NCI-H1048 (cell line): ENCODE measurements at regions not wholly inside any gene's neighbourhood (a gene's known extent, or its start where the extent isn't known, plus 50 kb on each side); places are given as distances from the start of the nearest gene placed in this dataset.
"Not testable (repeated sequence)": the region's sequence is repeated elsewhere in the genome, so short reads cannot be mapped to it uniquely, and the experiment has no call there.

Experiments used
- DNase-seq: peaks from one replicate; lab custom pipeline; 2025; lab: John Stamatoyannopoulos, UW

DNA sequence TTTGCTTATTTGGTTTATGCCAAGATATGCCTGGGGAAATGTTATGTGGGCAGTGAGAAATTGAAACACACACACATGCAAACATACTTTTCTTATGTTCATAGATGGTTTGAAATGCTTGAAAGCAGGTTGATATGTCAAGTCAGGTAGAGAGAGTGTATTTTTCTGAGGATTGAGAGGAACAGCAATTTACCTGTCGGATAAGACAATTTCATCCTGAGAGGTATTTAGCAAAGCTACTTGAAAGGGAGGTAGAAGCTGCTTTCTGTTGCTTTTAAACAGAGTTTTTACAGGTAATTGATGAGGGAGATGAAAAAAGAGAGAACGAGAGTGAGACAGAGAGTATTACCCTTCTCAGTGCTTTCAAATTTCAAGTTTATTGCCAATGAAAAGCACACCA is 854.3 kb downstream of the CDH8 start:
- no peak for DNase-seq

DNA sequence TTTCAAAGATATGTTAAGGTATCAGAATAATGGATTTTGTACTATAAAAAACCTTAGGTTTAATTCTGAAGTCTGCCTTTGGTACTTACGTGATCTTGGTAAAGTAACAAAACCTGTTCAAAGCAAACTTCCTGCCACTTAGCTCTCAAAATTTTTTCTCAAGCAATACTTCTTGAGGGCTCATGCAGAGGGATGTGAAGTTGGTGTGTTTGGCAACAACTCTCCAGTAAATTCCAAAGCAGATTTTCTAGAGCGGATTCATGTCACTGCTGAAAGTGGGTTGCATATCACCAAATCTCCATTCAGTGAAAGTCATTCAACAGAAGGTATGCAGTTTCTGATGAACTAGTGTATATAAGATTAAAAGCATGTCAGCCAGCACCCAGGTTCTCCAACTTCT is 856.7 kb downstream of the CDH8 start:
- DNase-seq = no peak

DNA sequence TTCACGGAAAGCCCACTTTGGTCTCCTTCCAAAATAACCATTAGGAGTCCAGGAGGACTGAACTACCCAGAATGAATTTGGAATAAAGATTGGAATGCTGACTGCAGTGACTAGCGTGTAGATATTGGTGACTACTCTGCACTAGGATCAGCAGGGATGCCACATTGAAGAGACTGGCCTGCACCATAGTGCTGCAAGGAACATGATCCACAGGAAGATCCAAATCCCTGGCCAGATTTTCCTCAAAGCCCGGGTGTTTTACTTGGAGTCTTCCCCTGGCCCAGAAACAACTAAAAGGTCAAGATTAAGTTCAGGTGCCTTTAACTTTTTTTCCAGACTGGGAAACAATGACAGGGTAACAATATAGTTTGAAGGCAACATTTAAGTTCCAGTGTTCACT is 870.4 kb downstream of the CDH8 start:
- DNase-seq = no peak

DNA sequence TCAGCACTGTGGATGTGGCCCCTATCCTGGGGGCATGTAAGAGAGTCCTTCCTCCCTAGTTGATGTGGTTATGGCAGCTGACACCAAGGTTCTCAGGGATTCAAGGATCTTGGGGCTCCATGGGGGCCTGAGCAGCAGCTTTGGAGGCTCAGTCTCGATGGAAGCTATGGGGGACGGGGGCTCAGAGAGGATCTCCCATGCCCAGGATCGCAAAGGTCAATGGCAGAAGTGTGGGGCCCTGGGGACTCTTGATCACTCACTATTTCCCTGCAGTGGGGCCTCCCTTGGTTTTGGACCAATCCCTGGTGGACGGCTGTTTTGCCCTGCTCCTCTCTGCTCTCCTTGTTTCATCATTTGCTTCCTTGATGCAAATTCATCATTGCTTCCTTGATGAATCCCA is 885.9 kb downstream of the CDH8 start:
- DNase-seq = no peak

DNA sequence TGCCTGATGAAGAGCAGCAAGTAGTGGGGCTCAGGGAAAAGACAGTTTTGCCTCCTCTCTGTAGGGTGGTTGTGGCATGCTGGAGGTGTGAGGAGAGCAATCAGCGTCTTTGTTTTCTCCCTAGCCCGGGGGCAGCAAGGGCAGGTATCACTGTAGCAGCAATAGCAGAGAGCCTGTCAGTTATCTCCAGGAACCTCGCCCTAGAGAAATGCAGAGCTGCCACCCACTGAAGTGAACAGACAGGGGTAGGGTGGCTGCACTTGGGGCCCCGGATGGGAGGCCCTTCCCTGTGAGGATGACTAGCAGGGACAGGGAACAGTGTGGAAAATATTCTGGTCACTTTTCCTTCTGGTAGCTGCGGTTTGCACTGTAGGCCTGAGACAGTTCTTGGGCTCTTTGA is 886.5 kb downstream of the CDH8 start:
- no peak for DNase-seq

DNA sequence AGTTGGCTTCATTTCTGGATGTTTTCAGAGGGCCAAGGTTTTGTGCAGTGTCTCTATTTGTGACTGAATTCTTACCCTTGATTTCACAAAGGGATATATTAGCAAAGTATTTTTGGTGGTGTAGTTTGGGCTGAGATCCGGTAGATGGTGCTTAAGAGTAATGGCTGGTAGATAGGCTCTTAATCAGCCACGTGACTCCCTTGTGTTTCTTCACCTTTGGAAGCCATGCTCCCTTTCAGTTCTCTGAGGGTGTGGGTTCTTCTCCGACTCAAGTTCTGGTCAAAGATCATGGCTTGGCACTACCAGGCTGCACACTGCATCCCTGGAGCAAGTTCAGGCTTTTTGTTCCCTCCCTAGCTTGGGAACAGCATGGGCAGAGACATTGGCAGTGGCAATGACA is 887.3 kb downstream of the CDH8 start:
- DNase-seq = no peak

DNA sequence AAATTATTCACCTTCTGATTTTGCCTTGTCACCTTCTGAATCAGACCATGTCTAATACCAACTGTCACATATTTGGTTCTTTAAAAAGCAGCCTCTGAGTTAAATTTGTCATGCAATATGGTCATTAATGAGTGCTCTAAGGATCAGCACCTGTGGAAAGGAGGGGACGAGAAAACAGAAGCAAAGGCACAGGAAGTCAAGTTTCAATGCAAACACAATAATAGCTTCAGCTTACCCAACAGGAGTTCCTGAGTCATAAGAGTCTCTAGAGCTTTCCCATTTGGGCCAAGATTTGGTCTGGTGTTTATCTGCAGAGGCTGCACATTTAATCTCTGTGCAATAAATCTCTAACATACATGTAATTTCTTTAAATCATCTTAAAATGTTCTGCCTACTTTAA is 889.8 kb downstream of the CDH8 start:
- DNase-seq = no peak

DNA sequence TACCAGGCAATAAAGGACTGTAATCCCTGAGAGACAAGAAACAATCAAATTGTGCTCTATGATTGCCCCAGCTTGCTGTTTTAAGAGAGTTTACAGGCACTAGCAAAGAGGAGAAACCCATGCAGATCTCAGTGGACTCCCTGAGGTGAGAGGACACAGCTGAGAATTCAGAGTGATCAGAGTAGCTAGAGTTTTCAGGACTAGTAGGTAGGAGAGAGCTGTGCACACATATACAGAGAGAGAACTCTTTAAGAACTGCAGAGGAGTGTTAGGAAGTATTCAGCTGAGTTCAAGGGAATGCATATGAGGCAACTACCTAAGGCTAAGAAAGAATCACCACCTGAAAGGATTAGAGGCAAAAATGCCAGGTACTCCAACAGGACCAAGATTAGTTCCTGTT is 904.8 kb downstream of the CDH8 start:
- DNase-seq = no peak

DNA sequence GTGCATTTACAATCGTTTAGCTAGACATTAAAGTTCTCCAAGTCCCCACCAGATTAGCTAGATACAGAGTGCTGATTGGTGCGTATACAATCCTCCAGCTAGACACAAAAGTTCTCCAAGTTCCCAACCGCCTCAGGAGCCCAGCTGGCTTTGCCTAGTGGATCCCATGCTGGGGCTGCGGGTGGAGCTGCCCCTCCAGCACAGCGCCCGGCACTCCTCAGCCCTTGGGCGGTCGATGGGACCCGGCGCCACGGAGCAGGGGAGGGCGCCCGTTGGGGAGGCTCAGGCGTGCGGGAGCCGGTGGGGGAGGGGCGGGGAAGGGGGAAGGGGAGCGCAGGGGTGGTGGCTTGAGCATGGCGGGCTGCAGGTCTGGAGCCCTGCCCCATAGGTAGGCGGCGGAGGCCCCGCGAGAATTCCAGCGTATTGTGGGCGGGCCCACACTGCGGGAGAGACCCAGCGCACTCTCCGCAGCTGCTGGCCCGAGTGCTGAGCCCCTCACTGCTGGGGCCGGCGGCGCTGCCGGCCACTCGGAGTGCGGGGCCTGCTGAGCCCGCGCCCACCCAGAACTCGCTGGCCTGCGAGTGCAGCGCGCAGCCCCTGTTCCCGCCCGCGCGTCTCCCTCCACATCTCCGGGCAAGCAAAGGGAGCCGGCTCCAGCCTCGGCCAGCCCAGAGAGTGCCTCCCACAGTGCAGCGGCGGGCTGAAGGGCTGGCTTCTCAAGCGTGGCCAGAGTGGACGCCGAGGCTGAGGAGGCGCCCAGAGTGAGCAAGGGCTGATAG is 907.5 kb downstream of the CDH8 start:
- DNase-seq = no peak

DNA sequence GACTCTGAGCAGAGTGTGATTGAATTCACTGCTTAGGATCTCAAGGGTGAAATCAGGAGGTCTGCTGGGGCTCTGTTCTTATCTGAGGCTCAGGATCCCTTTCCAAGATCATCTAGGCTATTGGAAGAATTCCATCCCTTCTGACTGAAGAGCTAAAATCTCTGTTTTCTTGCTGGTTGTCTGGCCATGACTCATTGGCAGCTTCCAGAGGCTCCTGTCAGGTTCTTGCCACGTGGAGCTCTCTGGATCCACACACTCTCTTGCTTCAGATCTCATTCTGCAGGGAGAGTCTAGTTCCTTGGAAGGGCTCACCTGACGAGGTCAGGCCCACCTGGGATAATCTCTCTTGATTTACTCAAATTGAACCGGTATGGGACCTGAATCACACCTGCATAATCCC is 930.7 kb downstream of the CDH8 start:
- DNase-seq = no peak

DNA sequence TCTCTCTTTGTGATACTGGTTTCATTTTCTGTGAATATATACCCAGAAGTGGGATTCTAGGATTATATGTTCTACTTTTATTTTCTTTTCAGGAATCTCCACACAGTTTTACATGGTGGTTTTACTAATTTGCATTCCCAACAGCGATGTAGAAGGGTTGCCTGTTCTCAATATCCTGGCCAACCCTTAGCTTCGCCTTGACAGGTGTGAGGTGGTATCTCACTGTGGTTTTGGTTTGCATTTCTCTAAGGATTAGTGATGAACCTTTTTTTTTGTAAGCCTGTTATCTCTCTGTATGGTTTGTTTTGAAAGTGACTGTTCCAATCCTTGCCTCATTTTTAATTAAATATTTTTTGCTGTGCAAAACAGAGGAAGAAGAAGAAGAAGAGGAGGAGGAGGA is 937.7 kb downstream of the CDH8 start:
- DNase-seq = no peak

DNA sequence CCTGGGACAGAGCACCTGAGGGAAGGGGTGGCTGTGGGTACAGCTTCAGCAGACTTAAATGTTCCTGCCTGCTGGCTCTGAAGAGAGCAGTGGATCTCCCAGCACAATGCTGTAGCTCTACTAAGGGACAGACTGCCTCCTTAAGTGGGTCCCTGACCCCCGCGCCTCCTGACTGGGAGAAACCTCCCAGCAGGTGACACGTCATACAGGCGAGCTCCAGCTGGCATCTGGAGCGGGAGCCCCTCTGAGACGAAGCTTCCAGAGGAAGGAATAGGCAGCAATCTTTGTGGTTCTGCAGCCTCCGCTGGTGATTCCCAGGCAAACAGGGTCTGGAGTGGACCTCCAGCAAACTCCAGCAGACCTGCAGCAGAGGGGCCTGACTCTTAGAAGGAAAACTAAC is 944.9 kb downstream of the CDH8 start:
- DNase-seq = not testable (repeated sequence)

DNA sequence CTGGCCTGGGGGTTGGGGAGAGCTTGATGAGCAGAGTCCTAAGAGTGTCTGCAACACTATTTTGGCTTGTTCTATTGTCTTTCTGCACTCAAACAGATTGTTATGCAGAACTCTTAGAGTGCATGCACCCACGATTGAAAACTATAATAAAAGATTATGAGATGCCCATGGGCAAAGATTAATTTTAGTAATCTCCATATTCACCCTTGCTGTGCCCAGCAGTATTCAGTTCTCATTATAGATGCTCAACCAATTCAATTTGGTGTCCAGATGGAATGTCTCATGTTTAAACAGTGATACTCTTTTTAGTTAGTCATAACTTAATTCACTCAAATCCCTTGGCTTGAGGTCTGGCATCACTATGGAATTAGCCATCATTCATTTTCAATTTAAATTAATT is 952.5 kb downstream of the CDH8 start:
- no peak for DNase-seq

DNA sequence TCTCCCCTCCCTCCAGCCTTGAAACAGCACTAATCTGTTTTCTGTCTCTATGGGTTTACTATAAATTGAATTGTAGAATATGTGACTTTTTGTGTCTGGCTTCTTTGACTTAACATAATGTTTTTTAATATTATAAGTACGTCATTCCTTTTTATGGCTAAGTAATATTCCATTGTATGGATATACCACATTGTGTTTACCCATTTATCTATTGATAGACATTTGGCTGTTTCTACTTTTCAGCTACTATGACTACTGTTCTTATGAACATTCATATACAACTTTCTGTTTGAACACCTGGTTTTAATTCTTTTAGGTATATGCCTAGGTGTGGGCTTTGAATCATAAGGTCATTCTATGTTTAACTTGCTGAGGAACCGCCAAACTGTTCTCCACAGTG is 961.9 kb downstream of the CDH8 start:
- no peak for DNase-seq

DNA sequence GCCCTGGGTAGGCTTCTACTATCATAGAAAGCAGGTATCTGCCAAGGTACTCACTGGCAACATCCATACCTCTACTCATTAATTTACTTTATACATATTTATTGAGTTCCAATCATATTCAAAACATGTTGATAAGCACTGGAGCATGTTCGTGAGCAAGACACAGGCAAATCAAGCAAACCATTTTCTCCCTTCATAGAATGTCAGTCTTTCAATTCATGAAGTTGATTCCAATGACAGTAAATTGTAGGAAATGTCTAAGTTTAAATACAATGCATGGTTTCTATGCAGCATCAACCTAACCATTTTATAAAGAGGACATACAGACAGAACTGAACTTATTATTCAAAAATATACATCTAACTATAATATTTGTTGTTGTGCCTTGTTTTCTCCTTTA is 978.6 kb downstream of the CDH8 start:
- DNase-seq = no peak

DNA sequence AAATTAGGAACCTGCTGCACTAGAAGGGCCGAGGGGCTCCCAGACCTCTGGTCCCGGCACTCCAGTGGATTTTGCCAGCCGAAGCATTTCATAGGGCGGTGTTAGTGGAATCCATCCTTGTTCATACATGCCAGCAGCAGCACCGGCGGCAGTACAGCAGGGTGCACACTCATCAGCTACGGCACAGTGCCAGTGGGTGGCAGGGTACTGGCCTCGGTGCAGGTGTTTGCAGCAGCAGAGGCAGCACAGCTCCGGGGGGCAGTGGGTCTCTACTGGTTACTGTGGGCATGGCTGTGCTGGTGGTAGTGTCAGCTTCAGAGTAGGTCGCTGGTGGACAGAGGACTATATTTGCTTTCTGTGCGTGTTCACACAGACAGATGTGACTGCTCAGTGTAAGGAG is 985.7 kb downstream of the CDH8 start:
- no peak for DNase-seq

DNA sequence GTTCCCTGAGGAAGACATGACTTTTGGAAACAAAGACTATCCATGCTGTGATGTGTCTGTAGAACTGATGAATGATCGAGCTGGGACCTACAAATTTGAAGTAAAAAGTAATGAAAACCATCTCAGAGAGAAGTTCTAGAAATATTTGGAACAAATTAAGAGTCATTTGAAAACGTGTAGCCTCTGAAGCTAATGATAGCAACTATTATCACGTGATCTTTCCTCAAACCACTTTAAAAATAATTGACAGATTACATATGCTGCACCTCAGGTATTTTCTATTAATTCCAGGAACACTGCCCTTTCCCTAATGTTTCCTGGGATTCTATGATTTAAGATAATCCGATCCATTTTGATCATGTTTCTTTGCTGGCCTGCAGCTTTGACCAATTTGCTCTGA is 990.3 kb downstream of the CDH8 start:
- no peak for DNase-seq

DNA sequence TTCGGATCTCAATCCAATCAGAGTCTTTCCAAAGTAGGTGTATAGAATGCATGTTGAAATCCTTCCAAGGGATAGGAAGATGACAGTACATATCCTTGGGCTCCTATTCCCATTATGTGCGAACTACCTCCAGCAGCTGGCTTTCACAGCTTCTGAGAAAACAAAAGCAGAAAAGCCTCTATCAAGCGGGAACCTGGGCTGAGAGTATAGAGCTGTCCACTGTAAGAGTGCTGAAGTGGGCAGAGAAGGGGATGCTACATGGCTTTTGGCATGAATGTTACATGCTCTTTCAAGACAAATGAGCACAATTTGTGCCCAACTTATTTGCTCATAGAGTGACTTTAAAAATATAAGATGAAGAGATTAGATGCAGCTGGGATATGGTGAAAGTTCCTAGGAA is 993.5 kb downstream of the CDH8 start:
- no peak for DNase-seq

DNA sequence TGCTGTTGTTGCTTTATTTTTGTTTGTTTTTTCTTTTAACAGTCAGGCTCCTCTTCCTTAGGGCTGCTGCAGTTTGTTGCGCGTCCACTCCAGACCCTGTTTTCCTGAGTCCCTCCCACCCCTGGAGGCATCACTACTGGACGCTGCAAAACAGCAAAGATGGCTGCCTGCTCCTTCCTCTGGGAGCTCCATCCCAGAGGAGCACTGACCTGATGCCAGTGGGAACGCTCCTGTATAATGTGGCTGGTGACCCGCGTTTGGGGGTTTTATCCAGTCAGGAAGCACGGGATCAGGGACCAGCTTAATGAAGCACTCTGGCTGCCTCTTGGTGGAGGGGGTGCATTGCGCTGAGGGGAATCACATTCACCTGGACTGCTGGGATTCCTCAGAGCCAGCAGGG is 1005.6 kb downstream of the CDH8 start:
- DNase-seq = no peak

DNA sequence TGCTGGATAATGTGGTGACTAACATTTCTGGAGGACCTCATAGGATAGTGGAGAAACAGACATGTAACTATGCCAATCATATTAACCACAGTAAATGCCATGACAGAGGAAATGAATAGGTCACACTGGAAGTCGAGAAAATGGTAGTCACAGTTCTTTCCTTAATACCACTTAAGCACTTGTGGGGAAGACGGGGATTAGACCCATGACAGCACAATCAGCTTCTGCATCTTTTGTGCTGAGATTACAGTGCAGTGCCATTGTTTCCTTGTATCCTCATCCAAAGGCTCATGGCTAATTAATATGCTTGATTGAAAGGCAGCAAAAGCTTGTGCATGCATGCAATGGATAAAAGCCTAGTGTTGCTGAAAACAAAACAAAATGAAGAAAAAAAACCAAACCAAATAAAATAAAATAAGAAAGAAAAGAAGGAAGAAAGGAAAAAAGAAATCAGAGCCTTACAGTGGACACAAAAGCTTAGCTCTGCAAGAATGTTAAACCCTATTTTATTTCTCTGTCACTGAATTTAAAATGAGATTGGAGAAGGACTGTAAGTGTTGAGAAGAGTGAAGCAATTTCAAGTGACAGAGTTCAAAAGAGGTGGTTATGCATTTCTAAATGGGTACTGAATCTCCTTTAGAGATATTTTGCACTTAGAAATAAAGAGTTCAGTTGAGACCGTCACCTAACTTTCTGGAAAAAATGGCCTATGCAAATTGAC is 1011.9 kb downstream of the CDH8 start:
- no peak for DNase-seq

DNA sequence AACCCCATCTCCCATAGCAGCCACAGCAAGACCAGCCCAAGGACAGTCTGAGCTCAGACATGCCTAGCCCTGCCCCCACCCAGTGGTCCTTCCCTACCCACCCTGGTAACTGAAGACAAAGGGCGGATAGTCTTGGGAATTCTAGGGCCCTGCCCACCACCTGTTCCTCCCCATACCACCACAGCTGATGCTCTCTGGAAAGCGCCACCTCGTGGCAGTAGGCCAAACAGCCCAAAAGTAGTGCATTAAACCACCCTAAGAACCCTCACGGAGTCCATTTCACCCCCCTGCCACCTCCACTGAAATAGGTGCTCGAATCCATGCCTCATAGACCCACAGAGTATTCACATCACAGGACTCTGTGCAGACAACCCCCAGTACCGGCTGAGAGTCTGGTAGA is 1021.4 kb downstream of the CDH8 start:
- no peak for DNase-seq

DNA sequence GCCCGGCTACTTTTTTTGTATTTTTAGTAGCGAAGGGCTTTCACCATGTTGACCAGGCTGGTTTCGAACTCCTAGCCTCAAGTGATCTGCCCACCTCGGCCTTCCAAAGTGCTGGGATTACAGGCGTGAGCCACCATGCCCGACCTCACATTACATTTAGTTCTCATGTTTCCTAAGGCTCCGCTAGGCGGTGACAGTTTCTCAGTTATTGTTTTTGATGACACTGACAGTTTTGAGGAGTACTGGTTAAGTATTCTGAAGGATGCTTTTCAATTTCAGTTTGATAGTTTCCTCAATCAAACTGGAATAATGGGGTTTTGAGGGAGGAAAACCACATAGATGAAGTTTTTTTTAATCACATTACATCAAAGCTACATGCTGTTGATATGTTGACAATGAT is 1028.5 kb downstream of the CDH8 start:
- no peak for DNase-seq

DNA sequence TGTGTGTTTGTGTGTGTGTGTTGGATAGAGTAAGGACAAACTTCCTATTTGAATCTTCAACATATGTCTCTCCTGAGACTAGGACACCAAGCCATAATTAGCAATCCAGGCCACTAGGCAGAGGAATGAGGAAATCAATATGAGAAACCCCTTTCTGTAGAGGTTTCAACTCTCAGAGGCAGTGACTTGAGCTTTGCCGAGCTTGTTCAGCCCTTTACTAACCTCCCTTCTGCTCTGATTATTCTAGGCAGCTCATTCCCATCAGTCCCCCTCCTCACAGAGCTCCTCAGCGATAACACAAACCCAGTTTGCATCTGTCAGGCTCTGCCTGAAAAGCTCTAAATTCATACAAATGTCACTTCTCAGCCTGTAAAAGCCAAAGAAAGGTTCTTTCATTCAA is 1030.3 kb downstream of the CDH8 start:
- no peak for DNase-seq
